GM21515 (cell line): ENCODE measurements at regions not wholly inside any gene's neighbourhood (a gene's known extent, or its start where the extent isn't known, plus 50 kb on each side); places are given as distances from the start of the nearest gene placed in this dataset.
"Not testable (repeated sequence)": the region's sequence is repeated elsewhere in the genome, so short reads cannot be mapped to it uniquely, and the experiment has no call there.

Source experiments
- ATAC-seq: cut with Tn5 transposase; IDR thresholded peaks from one replicate; pipeline ENCODE4 v1.9.1; 2021; ENCODE audit not compliant: unreplicated experiment

DNA sequence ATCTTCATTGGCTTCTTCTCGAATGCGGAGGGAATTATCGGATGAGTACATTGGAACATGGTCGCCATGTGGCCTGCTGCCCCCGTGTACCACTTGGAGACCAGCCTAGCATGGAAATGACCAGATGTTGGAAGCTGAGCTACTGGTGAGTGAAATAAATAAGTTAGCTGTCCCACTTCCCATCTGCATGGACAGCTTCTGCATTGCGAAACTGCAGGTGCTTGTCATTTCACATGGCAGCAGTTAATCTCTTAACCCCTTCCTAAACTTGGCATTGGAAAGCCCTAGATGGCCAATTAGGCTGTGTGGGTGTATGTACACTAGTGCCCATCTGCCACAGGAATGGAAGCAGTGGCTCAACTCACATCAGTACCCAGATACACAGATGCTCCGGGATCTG, 246.6 kb upstream of the IL12B start:
- no peak for ATAC-seq

DNA sequence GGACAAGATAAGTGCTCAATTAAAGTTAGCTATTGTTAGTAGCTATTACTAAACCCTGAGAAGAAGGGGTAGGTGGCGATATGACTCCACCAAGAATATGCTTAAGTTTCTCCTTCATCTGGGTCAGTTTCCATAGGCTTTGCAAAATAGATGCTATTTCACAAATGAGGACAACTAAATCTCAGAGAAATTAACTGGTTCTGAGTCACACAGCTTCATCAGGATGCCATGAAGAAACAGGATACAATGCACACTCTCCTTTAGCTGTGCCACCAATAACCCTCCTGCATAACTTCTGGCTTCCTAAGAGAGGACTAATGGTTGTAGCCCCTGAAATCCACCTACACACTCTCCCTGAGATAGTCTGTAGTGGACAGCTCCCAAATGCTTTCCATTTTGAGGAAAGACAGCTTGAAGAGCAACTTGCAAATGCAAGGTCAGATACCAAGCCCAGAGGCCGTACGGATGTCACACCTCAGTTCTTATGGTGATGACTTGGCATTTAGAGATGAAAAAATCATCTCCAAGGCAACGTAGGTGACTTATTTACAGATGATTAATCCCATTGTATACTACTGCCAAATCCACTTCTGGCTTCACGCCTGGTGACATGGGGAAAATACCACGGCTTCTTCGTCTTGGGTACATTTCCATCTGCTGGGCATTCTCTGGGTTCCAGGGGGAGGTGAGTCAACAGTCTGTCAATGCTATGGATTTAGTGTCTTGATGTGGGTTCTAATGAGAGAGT, 251.4 kb upstream of the IL12B start:
- ATAC-seq: no peak

DNA sequence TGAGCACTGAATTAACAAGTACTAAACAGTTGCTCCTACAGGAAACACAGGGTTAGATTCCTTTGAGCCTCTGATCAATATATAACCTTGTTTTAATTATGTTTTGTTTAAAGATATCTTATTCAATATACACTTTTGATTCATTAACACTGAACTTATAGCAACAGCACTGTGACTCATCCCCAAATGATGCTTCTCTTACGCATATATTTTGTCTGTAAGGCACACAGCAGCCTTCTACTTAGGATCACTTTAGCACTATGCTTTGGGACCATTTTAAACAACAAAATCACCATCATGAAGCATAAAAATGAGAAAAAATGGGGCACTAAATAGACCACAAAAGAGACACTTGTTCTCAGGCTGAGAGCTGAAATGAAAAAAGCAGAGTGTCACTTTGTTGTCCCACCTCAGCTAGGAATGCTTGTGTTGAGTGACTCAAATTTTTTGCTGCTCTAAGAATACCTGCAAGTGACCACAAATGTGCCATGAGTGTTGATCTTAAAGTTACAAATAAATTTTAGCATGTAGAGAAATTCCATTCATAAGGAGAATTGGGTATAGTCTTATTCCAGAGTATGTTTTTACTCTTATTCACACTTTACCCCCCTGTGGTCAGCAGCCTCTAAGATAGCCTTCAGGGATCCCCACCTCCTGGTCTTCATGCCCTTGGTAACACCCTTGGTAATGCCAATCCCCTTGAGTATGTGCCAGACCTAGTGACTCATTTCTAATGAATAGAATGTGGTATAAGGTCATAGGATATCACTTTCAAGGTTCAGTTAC, 252.7 kb upstream of the IL12B start:
- no peak for ATAC-seq

DNA sequence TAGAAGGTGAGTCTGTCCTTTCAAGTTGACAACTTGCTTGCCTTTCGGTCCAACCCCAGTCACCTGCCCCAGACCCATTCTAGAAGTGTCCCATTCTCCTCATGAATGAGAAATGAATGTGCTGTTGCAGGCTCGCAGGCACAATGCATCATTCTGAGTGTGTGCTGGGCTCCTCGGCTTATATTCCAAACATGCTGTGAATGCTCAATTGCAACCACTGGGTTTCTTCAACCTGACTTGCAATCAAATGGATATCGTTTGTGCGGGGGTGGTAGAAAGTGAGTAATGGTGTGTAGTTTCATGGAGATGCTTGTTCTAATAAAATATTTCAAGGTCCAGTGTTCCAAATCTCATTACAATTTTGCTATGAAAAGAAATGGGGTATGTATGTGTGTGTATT, 256.6 kb upstream of the IL12B start:
- no peak for ATAC-seq

DNA sequence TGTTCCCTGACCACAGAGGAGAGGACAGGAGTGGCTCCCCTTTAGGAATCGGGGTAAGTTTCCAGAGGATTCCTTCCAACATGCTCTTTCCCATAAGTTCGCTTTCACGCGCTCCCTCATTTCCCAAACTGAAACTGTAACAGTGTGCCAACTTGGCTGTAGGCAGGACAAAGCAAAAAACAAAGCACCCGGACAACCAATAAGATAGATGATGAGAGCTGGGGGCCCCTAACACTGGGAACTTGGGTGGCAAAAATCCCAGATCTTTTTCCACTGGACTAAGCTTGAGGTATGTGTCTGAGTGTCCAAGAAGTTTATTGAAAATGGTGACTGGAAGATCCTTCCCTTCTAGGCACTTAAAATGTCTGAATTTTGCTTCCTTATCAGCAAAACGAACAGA, 258.7 kb upstream of the IL12B start:
- no peak for ATAC-seq

DNA sequence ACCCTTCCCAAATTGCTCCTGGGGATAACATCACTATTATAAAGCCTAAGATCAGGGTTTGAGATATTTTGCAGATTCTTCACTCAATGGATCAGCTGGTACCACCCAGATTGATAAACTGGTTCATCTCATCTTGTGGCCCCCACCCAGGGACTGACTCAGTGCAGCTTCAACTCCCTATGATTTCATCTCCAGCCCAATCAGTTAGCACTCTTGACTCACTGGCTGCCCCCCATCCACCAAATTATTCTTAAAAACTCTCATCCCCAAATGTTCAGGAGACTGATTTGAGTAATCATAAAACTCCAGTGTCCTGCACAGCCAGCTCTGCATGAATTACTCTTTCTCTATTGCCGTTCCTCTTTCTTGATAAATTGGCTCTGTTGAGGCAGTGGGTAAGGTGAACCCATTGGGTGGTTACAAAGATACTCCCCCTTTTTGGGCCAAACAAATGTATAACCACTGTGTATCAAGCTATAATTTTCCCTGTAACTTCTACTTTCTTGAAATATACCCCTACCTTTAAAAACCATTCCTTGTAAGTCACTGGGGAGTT, 263.3 kb upstream of the IL12B start:
- no peak for ATAC-seq

DNA sequence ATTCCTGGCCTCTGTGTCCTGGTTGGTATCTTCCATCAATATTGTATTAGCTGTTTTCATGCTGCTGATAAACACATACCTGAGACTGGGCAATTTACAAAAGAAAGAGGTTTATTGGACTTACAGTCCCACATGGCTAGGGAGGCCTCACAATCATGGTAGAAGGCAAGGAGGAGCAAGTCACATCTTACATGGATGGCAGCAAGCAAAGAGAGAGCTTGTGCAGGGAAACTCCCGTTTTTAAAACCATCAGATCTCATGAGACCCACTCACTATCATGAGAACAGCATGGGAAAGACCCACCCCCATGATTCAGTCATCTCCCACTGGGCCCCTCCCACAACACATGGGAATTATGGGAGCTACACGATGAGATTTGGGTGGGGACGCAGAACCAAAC, 265.3 kb upstream of the IL12B start:
- ATAC-seq: not testable (repeated sequence)

DNA sequence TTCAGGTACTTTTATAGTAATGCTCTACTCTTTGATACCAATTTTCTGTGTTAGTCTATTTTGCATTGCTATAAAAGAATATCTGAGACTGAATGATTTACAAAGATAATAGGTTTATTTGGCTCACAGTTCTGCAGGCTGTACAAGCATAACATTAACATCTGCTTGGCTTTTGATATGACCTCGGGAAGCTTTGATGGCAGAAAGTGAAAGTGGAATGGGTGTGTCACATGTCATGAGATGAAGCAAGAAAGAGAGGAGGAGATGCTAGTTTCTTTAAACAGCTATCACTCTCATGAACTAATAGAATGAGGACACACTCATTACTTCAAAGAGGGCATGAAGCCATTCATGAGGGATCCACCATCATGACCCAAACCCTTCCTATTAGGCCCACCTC, 270.9 kb upstream of the IL12B start:
- no peak for ATAC-seq

DNA sequence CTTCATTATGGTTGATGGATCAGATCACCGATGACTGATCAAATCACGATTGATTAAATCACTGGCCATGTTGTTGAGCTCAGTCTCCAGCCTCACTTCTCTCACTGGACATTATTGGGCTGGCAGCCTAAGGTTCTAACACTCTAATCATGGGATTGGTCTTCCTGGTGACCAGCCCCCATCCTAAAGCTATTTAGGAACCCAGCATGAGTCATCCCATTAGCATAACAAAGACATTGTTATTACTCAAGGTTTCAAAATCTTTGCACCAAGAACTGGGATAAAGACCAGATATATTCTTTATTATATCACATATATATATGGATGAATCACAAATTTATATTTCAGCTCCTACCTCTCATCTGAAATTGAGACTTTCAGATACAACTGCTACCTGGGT, 272.1 kb upstream of the IL12B start:
- ATAC-seq: no peak

DNA sequence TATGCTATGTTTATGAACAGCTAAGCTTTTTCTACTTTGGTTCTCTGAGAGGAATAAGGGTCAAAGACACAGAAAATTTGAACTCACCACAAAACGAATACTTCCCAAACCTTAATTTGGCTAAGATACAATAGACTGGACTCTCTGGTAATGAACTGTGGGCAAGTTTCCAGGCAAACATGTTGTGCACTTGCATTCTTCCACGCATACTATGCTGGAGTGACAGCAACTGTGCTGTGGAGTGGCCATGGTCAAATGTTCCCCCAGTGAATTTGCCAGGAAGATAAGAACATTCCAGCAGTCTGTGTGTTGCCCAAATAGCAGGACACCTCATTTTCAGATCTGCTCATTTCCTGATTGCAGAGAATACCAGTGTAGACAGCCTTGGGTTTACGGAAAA, 275.3 kb upstream of the IL12B start:
- ATAC-seq: no peak

DNA sequence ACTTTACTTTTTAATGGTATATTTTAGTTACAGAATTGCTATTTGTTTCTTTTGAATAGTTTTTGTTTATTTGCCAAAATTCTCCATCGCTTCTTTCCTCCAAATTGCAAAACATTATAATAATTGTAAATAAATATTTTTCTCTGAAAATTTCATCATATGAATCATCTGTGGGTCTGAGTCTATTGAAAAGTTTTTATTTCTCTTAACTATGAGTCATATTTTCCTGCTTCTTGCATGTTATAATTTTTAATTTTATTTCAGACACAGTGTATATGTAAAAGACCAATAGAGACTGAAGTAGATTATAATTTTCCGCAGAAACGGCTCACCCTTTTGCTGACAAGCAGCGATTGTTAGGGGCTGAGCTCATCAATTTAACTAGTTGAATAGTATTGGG, 279.1 kb upstream of the IL12B start:
- no peak for ATAC-seq

DNA sequence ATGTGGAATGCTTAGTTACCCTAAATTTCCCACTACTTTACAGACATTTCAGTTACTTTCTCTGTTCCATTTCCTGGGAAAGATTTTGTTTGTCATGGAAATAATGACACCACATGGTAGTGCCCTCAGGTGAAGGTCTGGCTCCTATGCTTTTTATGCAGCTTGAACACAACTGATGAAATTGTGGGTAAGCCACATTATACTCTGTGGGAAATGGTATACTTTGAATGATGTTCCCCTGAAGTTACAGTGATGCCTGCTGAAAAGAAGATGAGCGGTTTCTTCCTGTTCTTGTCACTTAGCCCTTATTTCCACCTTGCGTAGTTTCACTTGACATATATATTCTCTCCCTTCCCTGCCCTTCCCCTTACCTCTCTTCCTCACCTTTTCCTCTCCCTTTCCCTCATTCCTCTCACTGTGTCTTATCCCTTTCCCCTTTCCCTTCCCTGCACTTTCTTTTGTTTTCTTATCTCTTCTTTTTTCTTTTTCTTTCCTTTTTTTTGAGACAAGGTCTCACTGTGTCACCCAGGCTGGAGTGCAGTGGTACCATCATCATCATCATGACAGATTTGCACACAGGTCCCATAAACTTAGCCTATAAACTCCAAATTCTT, 280.8 kb upstream of the IL12B start:
- no peak for ATAC-seq

DNA sequence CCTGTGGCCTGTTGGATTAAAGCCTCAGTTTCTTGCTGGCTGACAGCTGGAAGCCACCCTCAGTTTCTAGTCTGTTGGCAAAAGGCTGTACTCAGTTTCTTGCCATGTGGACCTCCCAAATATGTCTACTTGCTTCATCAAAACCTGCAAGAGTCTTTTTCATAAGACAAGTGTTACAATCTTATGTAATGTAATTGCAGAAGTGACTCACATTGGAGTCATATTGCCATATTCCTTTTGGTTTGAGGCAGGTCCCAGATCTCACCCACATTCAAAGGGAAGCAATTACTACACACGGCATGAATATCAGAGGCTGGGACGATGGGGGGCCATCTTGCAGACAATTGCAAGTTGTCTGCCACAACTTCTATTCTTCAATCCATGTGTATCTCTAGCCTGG, 286.7 kb upstream of the IL12B start:
- no peak for ATAC-seq

DNA sequence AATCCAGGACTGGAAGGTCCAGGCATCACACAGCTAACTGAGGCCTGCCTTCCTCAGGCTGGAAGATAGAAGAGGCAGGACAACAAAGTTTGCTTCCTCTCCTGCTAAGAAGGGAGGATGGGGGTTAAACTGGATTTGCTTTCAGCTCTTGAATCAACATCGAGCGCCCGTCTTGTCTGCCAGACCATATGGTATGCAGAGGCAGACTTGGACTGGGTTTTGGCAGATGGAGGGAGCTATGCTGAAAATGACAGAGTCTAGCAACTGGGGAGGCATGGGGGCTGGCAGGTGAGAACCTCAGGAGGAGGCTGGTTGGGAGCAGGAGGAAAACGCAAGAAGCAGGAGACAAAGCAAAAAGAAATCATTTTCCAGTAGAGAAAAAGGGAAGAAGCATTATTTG, 289.5 kb upstream of the IL12B start:
- ATAC-seq: no peak

DNA sequence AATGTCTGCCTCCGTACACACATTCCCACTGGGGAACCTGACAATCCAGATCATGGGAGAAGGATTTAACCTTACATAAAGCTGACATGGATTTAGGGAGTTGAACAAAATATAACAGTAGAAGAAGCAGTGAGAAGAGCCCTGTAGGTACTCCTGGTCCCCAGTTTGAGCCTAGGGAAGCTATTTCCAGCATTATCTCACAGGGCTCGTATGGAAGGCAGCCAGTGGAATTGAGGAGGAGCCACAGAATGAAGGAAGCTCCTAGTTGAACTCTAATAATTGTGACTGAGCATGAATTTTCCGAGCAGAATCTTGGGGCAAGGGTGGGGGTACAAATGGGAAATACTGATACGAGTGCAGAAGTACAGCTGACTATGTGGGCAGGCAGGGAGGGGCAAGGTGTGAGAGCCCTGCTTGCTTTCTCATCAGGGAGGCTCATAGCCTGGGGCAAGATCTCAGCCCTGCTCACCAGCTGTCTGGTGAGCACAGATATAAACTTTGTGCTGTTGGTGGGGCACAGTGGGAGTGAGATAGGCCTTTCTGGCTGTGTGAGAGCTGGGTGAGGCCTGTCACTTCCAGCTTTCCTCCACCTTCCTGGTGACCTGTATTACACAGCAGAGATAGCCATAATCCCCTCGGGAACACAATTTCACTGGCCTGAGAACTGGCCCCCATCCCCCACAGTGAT, 290.7 kb upstream of the IL12B start:
- no peak for ATAC-seq

DNA sequence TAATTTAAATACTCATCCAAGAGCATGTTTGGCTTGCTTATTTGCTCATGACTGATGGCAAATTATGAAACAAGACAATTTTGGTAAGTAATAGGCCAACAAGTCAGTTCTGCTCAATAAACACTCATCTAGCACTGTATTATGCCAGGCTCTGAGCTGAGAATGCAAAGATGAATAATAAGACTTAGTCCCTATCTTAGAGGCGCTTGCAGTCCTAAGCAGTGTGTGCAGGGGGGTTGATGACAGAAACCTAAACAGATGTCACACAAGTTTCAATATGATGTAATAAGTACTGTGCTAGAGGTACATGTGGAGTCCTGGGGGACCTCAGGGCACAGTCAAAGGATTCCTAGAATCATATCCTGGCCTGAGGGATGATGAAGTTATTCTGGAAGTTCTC, 287.6 kb upstream of the ADRA1B start:
- no peak for ATAC-seq

DNA sequence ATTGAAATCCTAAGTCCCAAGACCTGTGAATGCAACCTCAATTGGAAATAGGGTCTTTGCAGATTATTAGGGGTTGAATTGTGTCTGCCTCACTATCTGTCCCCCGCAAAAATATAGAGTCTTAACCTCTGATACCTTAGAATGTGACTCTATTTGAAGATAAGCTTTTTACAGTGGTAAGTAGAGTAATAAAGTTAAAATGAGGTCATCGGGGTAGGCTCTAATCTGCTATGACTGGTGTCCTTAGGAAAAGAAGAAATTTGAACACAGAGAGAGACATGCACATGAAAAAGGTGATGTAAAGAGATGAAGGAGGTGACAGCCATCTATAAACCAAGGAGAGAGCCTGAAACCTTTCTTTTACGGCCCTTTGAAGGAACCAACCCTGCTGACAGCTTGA, 287.1 kb upstream of the ADRA1B start:
- ATAC-seq: no peak

DNA sequence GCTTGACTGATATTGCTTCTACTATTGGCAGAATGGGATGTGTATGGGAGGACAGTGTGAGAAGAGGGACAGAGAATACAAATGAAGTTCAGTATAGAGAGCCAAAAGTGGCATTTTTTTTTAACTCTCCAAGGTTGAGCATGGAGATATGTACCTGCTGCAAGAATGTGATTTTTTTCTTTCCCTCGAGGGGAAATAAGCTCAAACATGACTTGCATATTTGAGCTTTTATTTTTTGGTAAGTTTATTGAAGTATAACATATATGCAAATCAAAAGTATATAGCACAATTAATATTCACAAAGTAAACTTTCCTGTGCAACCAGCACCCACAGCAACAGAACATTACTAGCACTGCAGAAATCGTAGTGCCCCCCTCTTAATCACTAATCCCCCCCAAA, 285.7 kb upstream of the ADRA1B start:
- ATAC-seq: no peak

DNA sequence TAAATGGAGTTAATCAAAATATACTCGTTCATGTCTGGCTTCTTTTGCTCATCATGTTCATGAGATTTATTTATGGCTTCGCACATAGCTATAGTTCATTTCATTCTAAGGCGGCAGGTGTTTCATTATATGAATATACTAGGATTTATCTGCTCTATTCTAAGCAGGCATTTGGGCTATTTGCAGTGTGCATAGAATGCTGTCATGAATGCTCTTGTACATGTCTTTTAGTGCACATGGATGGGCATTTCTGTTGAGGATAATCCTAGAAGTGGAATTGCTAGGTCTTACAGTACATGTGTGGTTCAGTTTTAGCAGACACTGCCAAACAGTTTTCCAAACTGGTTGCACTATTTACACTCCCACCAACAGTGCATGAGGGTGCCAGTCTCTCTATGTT, 285.3 kb upstream of the ADRA1B start:
- ATAC-seq: no peak

DNA sequence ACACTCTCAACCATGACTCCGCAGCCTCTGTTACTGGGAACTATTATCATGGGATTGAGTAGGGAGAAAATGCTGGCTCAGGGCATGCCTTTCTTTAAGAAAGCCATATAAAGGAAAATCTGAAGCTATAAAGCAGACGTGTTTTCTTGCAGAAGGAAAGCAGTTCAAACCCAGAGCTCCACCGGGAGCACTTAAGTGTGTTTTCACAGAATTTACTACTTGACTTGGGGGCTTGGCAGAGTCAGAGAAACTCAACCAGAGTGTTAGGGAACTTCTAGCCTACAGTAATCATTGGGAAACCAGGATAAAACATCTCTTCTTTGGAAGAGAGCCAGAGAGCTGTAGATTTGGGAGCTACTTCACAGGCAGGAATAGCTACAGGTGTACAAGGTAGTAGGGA, 283.4 kb upstream of the ADRA1B start:
- ATAC-seq: no peak

DNA sequence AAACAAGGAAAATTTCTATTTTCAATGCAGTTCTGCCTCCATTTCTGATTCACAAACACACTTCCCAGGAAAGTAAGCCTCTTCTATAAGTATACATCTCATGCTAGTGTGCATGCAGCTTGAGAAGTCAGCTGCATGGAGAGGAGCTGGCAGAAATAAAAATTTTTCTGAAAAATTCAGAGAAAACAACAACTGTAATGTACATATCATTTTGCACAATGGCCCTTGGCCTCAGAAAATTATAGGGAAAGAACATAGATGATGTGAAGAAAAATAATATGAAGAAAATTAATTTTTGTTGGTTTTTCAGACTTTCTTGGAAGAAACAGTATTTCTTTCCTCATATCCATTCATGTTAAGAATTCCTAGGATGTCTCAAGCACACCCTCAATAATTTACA, 277.8 kb upstream of the ADRA1B start:
- no peak for ATAC-seq
